ENCODE measurements at regions not wholly inside any gene's neighbourhood (a gene's known extent, or its start where the extent isn't known, plus 50 kb on each side); places are given as distances from the start of the nearest gene placed in this dataset.

- Histone ChIP-seq H3K27ac (ENCODE audit: insufficient read length, low read depth, low read length) (no peak overlapping the region), H2BK120ac (ENCODE audit: low read depth, low read length, poor library complexity, severe bottlenecking) (no peak overlapping the region), H4K5ac (ENCODE audit: insufficient read length, low read depth, low read length) (no peak overlapping the region), H2AK5ac (ENCODE audit: insufficient read length, low read length) (no peak overlapping the region), H3K4me2 (ENCODE audit: insufficient read depth, insufficient read length, low read length) (no peak overlapping the region), H2BK15ac (ENCODE audit: low read depth, low read length) (no peak overlapping the region), H2BK5ac (ENCODE audit: insufficient read length, low read length) (no peak overlapping the region), H4K8ac (replicated peaks; ENCODE audit: insufficient read length, low read depth, low read length) (no peak overlapping the region), H2AFZ (ENCODE audit: low read length) (no peak overlapping the region), H3K18ac (ENCODE audit: insufficient read length, low read depth, low read length) (no peak overlapping the region), H3K56ac (ENCODE audit: insufficient read length, low read depth, low read length) (no peak overlapping the region), H3K9me3 (ENCODE audit: control insufficient read depth, low read depth, low read length) (no peaks in the 10 kb centered on the region), H3K23ac (ENCODE audit: insufficient read length, low read depth, low read length) (no peak overlapping the region), H3K79me1 (ENCODE audit: insufficient read depth, low read depth, low read length, poor library complexity, severe bottlenecking) (no peaks in the 10 kb centered on the region), H3K14ac (ENCODE audit: insufficient read depth, low read length) (no peak overlapping the region), H3K9ac (ENCODE audit: extremely low read depth, insufficient read length, low read length) (no peak overlapping the region), H3K27me3 (ENCODE audit: insufficient read depth, low read length) (no peaks in the 10 kb centered on the region), H2BK20ac (ENCODE audit: low read depth, low read length, poor library complexity, severe bottlenecking) (no peak overlapping the region), H3K4ac (ENCODE audit: low read depth, low read length) (no peak overlapping the region), H2BK12ac (ENCODE audit: insufficient read length, low read depth, low read length) (no peak overlapping the region), H3T11ph (ENCODE audit: low read length) (no peak overlapping the region), H3K23me2 (ENCODE audit: insufficient read length, low read depth, low read length, poor library complexity, severe bottlenecking) (no peaks in the 10 kb centered on the region), H4K91ac (ENCODE audit: insufficient read length, low read depth, low read length) (no peak overlapping the region), H3K79me2 (ENCODE audit: insufficient read depth, low read length) (no peaks in the 10 kb centered on the region), H3K4me1 (ENCODE audit: insufficient read depth, low read length) (no peaks in the 10 kb centered on the region), H4K20me1 (ENCODE audit: control insufficient read depth, insufficient read depth, insufficient read length) (no peaks in the 10 kb centered on the region)
- Mint-ChIP-seq H3K9me3 (no peaks in the 10 kb centered on the region), H3K27ac (no peak overlapping the region), H3K27me3 (ENCODE audit: low read depth) (no peaks in the 10 kb centered on the region), H3K4me1 (no peaks in the 10 kb centered on the region), H3K36me3 (ENCODE audit: insufficient read depth in 1 of 3, low read depth in 3 of 3) (no peaks in the 10 kb centered on the region), H3K4me3 (no peak overlapping the region)
- no CpG with 5 or more reads among the region's 4 CpGs for WGBS (ENCODE audit: extremely low coverage, insufficient read length, low lambda C conversion rate)
- TF ChIP-seq, protein P1, sequence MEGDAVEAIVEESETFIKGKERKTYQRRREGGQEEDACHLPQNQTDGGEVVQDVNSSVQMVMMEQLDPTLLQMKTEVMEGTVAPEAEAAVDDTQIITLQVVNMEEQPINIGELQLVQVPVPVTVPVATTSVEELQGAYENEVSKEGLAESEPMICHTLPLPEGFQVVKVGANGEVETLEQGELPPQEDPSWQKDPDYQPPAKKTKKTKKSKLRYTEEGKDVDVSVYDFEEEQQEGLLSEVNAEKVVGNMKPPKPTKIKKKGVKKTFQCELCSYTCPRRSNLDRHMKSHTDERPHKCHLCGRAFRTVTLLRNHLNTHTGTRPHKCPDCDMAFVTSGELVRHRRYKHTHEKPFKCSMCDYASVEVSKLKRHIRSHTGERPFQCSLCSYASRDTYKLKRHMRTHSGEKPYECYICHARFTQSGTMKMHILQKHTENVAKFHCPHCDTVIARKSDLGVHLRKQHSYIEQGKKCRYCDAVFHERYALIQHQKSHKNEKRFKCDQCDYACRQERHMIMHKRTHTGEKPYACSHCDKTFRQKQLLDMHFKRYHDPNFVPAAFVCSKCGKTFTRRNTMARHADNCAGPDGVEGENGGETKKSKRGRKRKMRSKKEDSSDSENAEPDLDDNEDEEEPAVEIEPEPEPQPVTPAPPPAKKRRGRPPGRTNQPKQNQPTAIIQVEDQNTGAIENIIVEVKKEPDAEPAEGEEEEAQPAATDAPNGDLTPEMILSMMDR (conservative IDR thresholded peaks at IDR 0.05) = no peak
- DNase-seq = no peak
These were observed 645.2 kb upstream of the COX7C start for GRCh38 chr5:85972539-85972938.

Measured in H9 (cell line).